IMR-90 (cell line): ENCODE measurements at regions not wholly inside any gene's neighbourhood (a gene's known extent, or its start where the extent isn't known, plus 50 kb on each side); places are given as distances from the start of the nearest gene placed in this dataset.

Experiments used
- ATAC-seq: fragments of 200-7000 bp; cut with Tn5 transposase; 2 replicates; pipeline ENCODE4 v1.9.1; 2020; ENCODE audit warnings: low read depth, mild to moderate bottlenecking, moderate library complexity
- BruUV-seq: library from RNA; stranded (reverse); fragments of 400-500 nt; replicated peaks from 2 replicates; lab custom pipeline; 2021; lab: Mats Ljungman, UMichigan
- CTCF ChIA-PET: fragments of 300-600 bp; formaldehyde crosslinking; extraction: SDS; loops from one replicate; lab custom pipeline; 2021; ENCODE audit warnings: antibody characterized with exemption; lab: Yijun Ruan, JAX
- POLR2A ChIA-PET: fragments of 300-600 bp; sonication (Branson Sonifier 250); formaldehyde crosslinking; loops from one replicate; lab custom pipeline; 2022; ENCODE audit warnings: antibody characterized with exemption; ENCODE audit not compliant: unreplicated experiment; lab: Charles Lee
- DNase-seq: peaks from one replicate; pipeline ENCODE4 v3.0.0; 2013
- H2AFZ ChIP-seq: replicated peaks from 2 replicates; pipeline ENCODE3; 2013; ENCODE audit warnings: low read length, mild to moderate bottlenecking; ENCODE audit not compliant: poor library complexity
- H2AK5ac ChIP-seq: 2 replicates; pipeline ENCODE4 v1.6.1; 2013; ENCODE audit warnings: low read depth, low read length, inconsistent platforms
- H2AK9ac ChIP-seq: replicated peaks from 2 replicates; pipeline ENCODE3; 2013; ENCODE audit warnings: mild to moderate bottlenecking, low read depth, low read length, moderate library complexity; ENCODE audit not compliant: poor library complexity
- H2BK120ac ChIP-seq: 2 replicates; pipeline ENCODE4 v1.6.1; 2013; ENCODE audit warnings: low read depth, low read length, inconsistent platforms
- H2BK15ac ChIP-seq: 3 replicates; pipeline ENCODE4 v1.6.1; 2013; ENCODE audit warnings: low read depth, low read length, inconsistent platforms
- H2BK20ac ChIP-seq: 2 replicates; pipeline ENCODE4 v1.6.1; 2013; ENCODE audit warnings: low read depth, mild to moderate bottlenecking, inconsistent platforms, low read length, moderate library complexity
- H2BK5ac ChIP-seq: 2 replicates; pipeline ENCODE4 v1.6.1; 2013; ENCODE audit warnings: mild to moderate bottlenecking, low read depth, low read length, inconsistent platforms; ENCODE audit not compliant: poor library complexity, severe bottlenecking
- H3K14ac ChIP-seq: replicated peaks from 2 replicates; pipeline ENCODE4 v1.6.1; 2013; ENCODE audit warnings: low read depth, low read length, inconsistent platforms
- H3K18ac ChIP-seq: 2 replicates; pipeline ENCODE4 v1.6.1; 2013; ENCODE audit warnings: low read depth, low read length, control low read depth
- H3K23ac ChIP-seq: 2 replicates; pipeline ENCODE4 v1.6.1; 2013; ENCODE audit warnings: low read depth, low read length, inconsistent platforms
- H3K27ac ChIP-seq: 2 replicates; pipeline ENCODE4 v1.5.1; 2013; ENCODE audit warnings: mild to moderate bottlenecking, control low read depth, low read length; ENCODE audit not compliant: insufficient read depth
- H3K27me3 ChIP-seq: 2 replicates; pipeline ENCODE4 v1.6.1; 2013; ENCODE audit warnings: low read length; ENCODE audit not compliant: control insufficient read depth, insufficient read depth
- H3K36me3 ChIP-seq: 2 replicates; pipeline ENCODE4 v1.6.1; 2013; ENCODE audit warnings: low read length, mixed read lengths; ENCODE audit not compliant: control insufficient read depth, insufficient read depth
- H3K4ac ChIP-seq: 2 replicates; pipeline ENCODE4 v1.6.1; 2013; ENCODE audit warnings: low read depth, low read length, inconsistent platforms
- H3K4me1 ChIP-seq: 2 replicates; pipeline ENCODE4 v1.6.1; 2013; ENCODE audit warnings: low read length, mixed read lengths; ENCODE audit not compliant: control insufficient read depth, insufficient read depth
- H3K4me2 ChIP-seq: 2 replicates; pipeline ENCODE4 v1.6.1; 2013; ENCODE audit warnings: low read depth, mild to moderate bottlenecking, control low read depth, low read length, moderate library complexity
- H3K4me3 ChIP-seq: 2 replicates; pipeline ENCODE4 v1.5.1; 2013; ENCODE audit warnings: low read depth, mild to moderate bottlenecking, control low read depth, low read length, moderate library complexity; ENCODE audit not compliant: insufficient read depth
- H3K56ac ChIP-seq: 2 replicates; pipeline ENCODE4 v1.6.1; 2013; ENCODE audit warnings: low read length, inconsistent platforms; ENCODE audit not compliant: insufficient read depth; ENCODE audit errors: extremely low read depth
- H3K79me1 ChIP-seq, 2 experiments: 2 replicates each; pipeline ENCODE4 v1.6.1; 2013; ENCODE audit warnings: low read length in 2 of 2, inconsistent platforms in 1 of 2, low read depth in 1 of 2
- H3K9ac ChIP-seq: 2 replicates; pipeline ENCODE4 v1.6.1; 2013; ENCODE audit warnings: low read depth, low read length, control low read depth
- H3K9me1 ChIP-seq: 2 replicates; pipeline ENCODE4 v1.6.1; 2013; ENCODE audit warnings: low read length, inconsistent platforms; ENCODE audit not compliant: insufficient read depth
- H3K9me3 ChIP-seq: 2 replicates; pipeline ENCODE4 v1.6.1; 2013; ENCODE audit warnings: low read length; ENCODE audit not compliant: control insufficient read depth, insufficient read depth
- H4K20me1 ChIP-seq: 2 replicates; pipeline ENCODE4 v1.6.1; 2013; ENCODE audit warnings: low read length, inconsistent platforms; ENCODE audit not compliant: insufficient read depth
- H4K5ac ChIP-seq: 2 replicates; pipeline ENCODE4 v1.6.1; 2013; ENCODE audit warnings: mild to moderate bottlenecking, low read depth, low read length, control low read depth
- H4K8ac ChIP-seq, 2 experiments: 2 replicates each; pipeline ENCODE4 v1.6.1; 2013; ENCODE audit warnings: low read depth in 2 of 2, low read length in 2 of 2, control low read depth in 1 of 2, inconsistent platforms in 1 of 2
- H4K91ac ChIP-seq: 2 replicates; pipeline ENCODE4 v1.6.1; 2013; ENCODE audit warnings: low read depth, low read length, inconsistent platforms; ENCODE audit not compliant: insufficient read depth
- BHLHE40 ChIP-seq: fragments of 150-350 bp; IDR thresholded peaks from 2 replicates; pipeline ENCODE4 v1.6.1; 2016; ENCODE audit warnings: mild to moderate bottlenecking, low read depth, low read length
- CEBPB ChIP-seq: IDR thresholded peaks from 2 replicates; pipeline ENCODE4 v1.6.1; 2012; ENCODE audit warnings: low read depth, low read length, improper control_type of control experiment
- CHD1 ChIP-seq: IDR thresholded peaks from 2 replicates; pipeline ENCODE4 v1.6.1; 2012; ENCODE audit warnings: low read depth, low read length, improper control_type of control experiment
- CTCF ChIP-seq: conservative IDR thresholded peaks from 2 replicates; pipeline ENCODE4 v1.5.1; 2012; ENCODE audit warnings: mild to moderate bottlenecking, low read depth, low read length, improper control_type of control experiment
- ELK1 ChIP-seq: fragments of 150-350 bp; IDR thresholded peaks from 2 replicates; pipeline ENCODE4 v1.6.1; 2016; ENCODE audit warnings: low read depth, mild to moderate bottlenecking, low read length, moderate library complexity, borderline replicate concordance
- FOS ChIP-seq: fragments of 150-350 bp; IDR thresholded peaks from 2 replicates; pipeline ENCODE4 v1.6.1; 2016; ENCODE audit warnings: low read depth, low read length
- MAFK ChIP-seq: IDR thresholded peaks from 2 replicates; pipeline ENCODE4 v1.6.1; 2012; ENCODE audit warnings: low read depth, low read length, improper control_type of control experiment
- MAZ ChIP-seq: IDR thresholded peaks from 2 replicates; pipeline ENCODE4 v1.6.1; 2012; ENCODE audit warnings: low read depth, mild to moderate bottlenecking, low read length, improper control_type of control experiment, moderate library complexity, borderline replicate concordance
- MXI1 ChIP-seq: IDR thresholded peaks from 2 replicates; pipeline ENCODE4 v1.6.1; 2012; ENCODE audit warnings: low read depth, mild to moderate bottlenecking, low read length, moderate library complexity, borderline replicate concordance
- NFE2L2 ChIP-seq: fragments of 150-350 bp; IDR thresholded peaks from 2 replicates; pipeline ENCODE4 v1.6.1; 2016; ENCODE audit warnings: low read depth, mild to moderate bottlenecking, low read length
- POLR2A ChIP-seq: IDR thresholded peaks from 2 replicates; pipeline ENCODE4 v1.6.1; 2012; ENCODE audit warnings: mild to moderate bottlenecking, low read depth, low read length
- RAD21 ChIP-seq: IDR thresholded peaks from 2 replicates; pipeline ENCODE4 v1.6.1; 2012; ENCODE audit warnings: low read length, improper control_type of control experiment
- RCOR1 ChIP-seq: IDR thresholded peaks from 2 replicates; pipeline ENCODE4 v1.6.1; 2012; ENCODE audit warnings: mild to moderate bottlenecking, low read length, improper control_type of control experiment; ENCODE audit not compliant: insufficient replicate concordance
- RFX5 ChIP-seq: IDR thresholded peaks from 2 replicates; pipeline ENCODE4 v1.8.0; 2012; ENCODE audit warnings: low read depth, mild to moderate bottlenecking, low read length, moderate library complexity
- SMC3 ChIP-seq: fragments of 150-350 bp; IDR thresholded peaks from 2 replicates; pipeline ENCODE4 v1.6.1; 2016; ENCODE audit warnings: low read depth, mild to moderate bottlenecking, antibody characterized with exemption, low read length, moderate library complexity
- USF2 ChIP-seq: fragments of 150-350 bp; IDR thresholded peaks from 2 replicates; pipeline ENCODE4 v1.6.1; 2017; ENCODE audit warnings: mild to moderate bottlenecking, antibody characterized with exemption, low read length, low read depth
- WGBS, 2 experiments: methylation state at CpG; one replicate each; pipeline versions ENCODE4 v1.1.5 to v1.1.7; 2013; ENCODE audit warnings: missing lambda C conversion rate in 2 of 2; ENCODE audit not compliant: insufficient read length in 1 of 2; ENCODE audit errors: extremely low coverage in 2 of 2; 5-methylcytosine and 5-hydroxymethylcytosine counted together
- dilution Hi-C: fragments of 300-500 bp; cut with HindIII; formaldehyde crosslinking; loops from one replicate; pipeline ENCODE4 v1.14.3; 2018; ENCODE audit warnings: low sequenced_read_pairs; ENCODE audit not compliant: unreplicated experiment
- in situ Hi-C: fragments of 300-500 bp; cut with MboI; formaldehyde crosslinking; loops from 3 replicates; pipeline ENCODE4 v1.14.3; 2019; ENCODE audit warnings: low sequenced_read_pairs, inconsistent platforms, mixed read lengths
- intact Hi-C: fragments of 100-400 bp; cut with micrococcal nuclease; formaldehyde crosslinking; loops from 2 replicates; pipeline ENCODE4 v1.10.0; 2022

GRCh38 chr12:114789276-114789675 is 105.3 kb upstream of the TBX3 start:
- no peak overlapping the region for H2AK9ac ChIP-seq
- TF ChIP-seq RCOR1 (no peak), USF2 (no peak), ELK1 (no peak), RFX5 (no peak), FOS (no peak), CTCF (no peak), CEBPB (no peak), MXI1 (no peak), POLR2A (no peak), CHD1 (no peak), MAFK (no peak), RAD21 (no peak), SMC3 (no peak), BHLHE40 (no peak), NFE2L2 (no peak), MAZ (no peak)
- no peaks in the 10 kb centered on the region for H3K36me3 ChIP-seq
- ATAC-seq (no peak), DNase-seq (no peak)
- H3K79me1 ChIP-seq = no peaks in the 10 kb centered on the region
- dilution Hi-C loops (no loop called here), in situ Hi-C loops (no loop called here), intact Hi-C loops (no loop called here)
- no peak overlapping the region for H3K4ac ChIP-seq
- H3K14ac ChIP-seq = no peak overlapping the region
- WGBS, 2 experiments = no CpG with 5 or more reads among the region's 3 CpGs
- no peak overlapping the region for H2BK20ac ChIP-seq
- no peak overlapping the region for H2AFZ ChIP-seq
- H3K9me3 ChIP-seq = no peaks in the 10 kb centered on the region
- H3K9ac ChIP-seq = no peak overlapping the region
- H4K5ac ChIP-seq = no peak overlapping the region
- no peaks in the 10 kb centered on the region for H4K20me1 ChIP-seq
- H3K9me1 ChIP-seq = no peaks in the 10 kb centered on the region
- no peak overlapping the region for H3K27ac ChIP-seq
- no TSS peak for BruUV-seq
- no peak overlapping the region for H3K56ac ChIP-seq
- no peak overlapping the region for H3K4me2 ChIP-seq
- H2AK5ac ChIP-seq = no peak overlapping the region
- no peak overlapping the region for H2BK120ac ChIP-seq
- H3K4me1 ChIP-seq = no peaks in the 10 kb centered on the region
- H4K91ac ChIP-seq = no peak overlapping the region
- H2BK5ac ChIP-seq = no peak overlapping the region
- ChIA-PET CTCF (no interaction called here), POLR2A (no interaction called here)
- H4K8ac ChIP-seq = no peak overlapping the region
- no peaks in the 10 kb centered on the region for H3K27me3 ChIP-seq
- no peak overlapping the region for H3K4me3 ChIP-seq
- no peak overlapping the region for H3K23ac ChIP-seq
- H2BK15ac ChIP-seq = no peak overlapping the region
- no peak overlapping the region for H3K18ac ChIP-seq
